ENCODE measurements at regions not wholly inside any gene's neighbourhood (a gene's known extent, or its start where the extent isn't known, plus 50 kb on each side); places are given as distances from the start of the nearest gene placed in this dataset.
A peak's percentile ranks its signal among the peaks of the same experiment; 100 is the strongest.

- DNase-seq, result no peak
- Histone ChIP-seq H2AFZ (ENCODE audit: low read length) (peak overlapping the region; percentile 45), H2BK5ac (ENCODE audit: insufficient read length, low read length) (no peak overlapping the region), H2BK120ac (ENCODE audit: low read depth, low read length, poor library complexity, severe bottlenecking) (no peak overlapping the region), H3K9ac (ENCODE audit: extremely low read depth, insufficient read length, low read length) (no peak overlapping the region), H3K4me1 (ENCODE audit: insufficient read depth, low read length) (peaks cover 5% of the 10 kb centered on the region; the same call in 1 of the 2 replicates), H3K9me3 (ENCODE audit: control insufficient read depth, low read depth, low read length) (no peaks in the 10 kb centered on the region), H3K23ac (ENCODE audit: insufficient read length, low read depth, low read length) (no peak overlapping the region), H3K56ac (ENCODE audit: insufficient read length, low read depth, low read length) (no peak overlapping the region), H3K27ac (ENCODE audit: insufficient read length, low read depth, low read length) (no peak overlapping the region), H4K8ac (replicated peaks; ENCODE audit: insufficient read length, low read depth, low read length) (no peak overlapping the region), H4K20me1 (ENCODE audit: control insufficient read depth, insufficient read depth, insufficient read length) (no peaks in the 10 kb centered on the region), H4K91ac (ENCODE audit: insufficient read length, low read depth, low read length) (no peak overlapping the region), H3T11ph (ENCODE audit: low read length) (no peak overlapping the region), H2BK20ac (ENCODE audit: low read depth, low read length, poor library complexity, severe bottlenecking) (no peak overlapping the region), H4K5ac (ENCODE audit: insufficient read length, low read depth, low read length) (no peak overlapping the region), H2AK5ac (ENCODE audit: insufficient read length, low read length) (no peak overlapping the region), H2BK15ac (ENCODE audit: low read depth, low read length) (no peak overlapping the region), H3K4ac (ENCODE audit: low read depth, low read length) (no peak overlapping the region), H3K79me2 (ENCODE audit: insufficient read depth, low read length) (no peaks in the 10 kb centered on the region), H2BK12ac (ENCODE audit: insufficient read length, low read depth, low read length) (no peak overlapping the region), H3K27me3 (ENCODE audit: insufficient read depth, low read length) (no peaks in the 10 kb centered on the region; the same call in 1 of the 2 replicates), H3K18ac (ENCODE audit: insufficient read length, low read depth, low read length) (no peak overlapping the region), H3K4me2 (ENCODE audit: insufficient read depth, insufficient read length, low read length) (no peak overlapping the region), H3K79me1 (ENCODE audit: insufficient read depth, low read depth, low read length, poor library complexity, severe bottlenecking) (no peaks in the 10 kb centered on the region), H3K14ac (ENCODE audit: insufficient read depth, low read length) (no peak overlapping the region), H3K23me2 (ENCODE audit: insufficient read length, low read depth, low read length, poor library complexity, severe bottlenecking) (no peaks in the 10 kb centered on the region)
- Mint-ChIP-seq H3K4me1 (peaks cover 20 to 21% of the 10 kb centered on the region in 2 experiments), H3K27me3 (ENCODE audit: low read depth) (no peaks in the 10 kb centered on the region; the same call in 1 of the 2 replicates), H3K36me3 (ENCODE audit: insufficient read depth in 1 of 3, low read depth in 3 of 3) (peaks cover 3 to 9% (median 7%) of the 10 kb centered on the region in 3 experiments; a peak in 5 of 7 replicates), H3K4me3 (no peak overlapping the region), H3K9me3 (no peaks in the 10 kb centered on the region; a peak in 1 of 5 replicates), H3K27ac (peak overlapping the region; percentile 62 to 89 (median 76); a peak in 3 of 7 replicates)
- no peak for TF ChIP-seq CTCF (conservative IDR thresholded peaks at IDR 0.05)
- WGBS (ENCODE audit: extremely low coverage, insufficient read length, low lambda C conversion rate), result no CpG with 5 or more reads among the region's 6 CpGs
These were observed 1245.3 kb downstream of the ROBO2 start for GRCh38 chr3:78285032-78285728.
